ENCODE measurements at regions not wholly inside any gene's neighbourhood (a gene's known extent, or its start where the extent isn't known, plus 50 kb on each side); places are given as distances from the start of the nearest gene placed in this dataset.

DNA sequence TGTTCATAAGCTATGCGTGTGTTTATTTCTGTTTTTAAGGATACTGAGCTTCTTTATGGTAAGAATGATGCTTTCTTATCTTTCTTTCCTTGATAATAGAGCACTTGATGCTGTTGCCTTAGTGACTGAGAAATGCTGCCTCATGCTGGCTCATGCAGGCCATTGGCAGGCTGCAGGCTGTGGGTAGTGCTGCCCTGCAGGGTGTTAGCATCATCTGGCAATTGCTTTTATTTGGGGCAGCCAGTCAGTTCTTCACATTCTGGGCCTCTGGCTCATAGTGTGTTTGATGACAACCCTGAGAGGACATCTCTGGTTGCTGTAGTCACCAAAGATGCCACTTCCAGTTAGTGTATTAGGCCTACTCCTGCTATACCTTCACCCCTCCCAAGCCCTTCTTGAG is 66.2 kb upstream of the ONECUT1 start:
- WGBS (ENCODE audit: low lambda C conversion rate, missing lambda C conversion rate): 92% methylated on average over 1 of the region's 1 CpG
- Histone ChIP-seq H3K4me2 (no peak overlapping the region), H3K79me2 (no peaks in the 10 kb centered on the region), H3K4me3 (no peak overlapping the region), H3K9me2 (replicated peaks; ENCODE audit: insufficient read depth) (no peaks in the 10 kb centered on the region), H3K9me3 (ENCODE audit: low read depth) (no peaks in the 10 kb centered on the region), H4K20me1 (ENCODE audit: insufficient read depth, poor library complexity, severe bottlenecking) (no peaks in the 10 kb centered on the region), H3K4me1 (ENCODE audit: insufficient read depth) (no peaks in the 10 kb centered on the region), H2AFZ (no peak overlapping the region), H3K27me3 (peaks cover 19% of the 10 kb centered on the region), H3K27ac (no peak overlapping the region), H3K36me3 (replicated peaks; ENCODE audit: insufficient read depth, low read depth) (no peaks in the 10 kb centered on the region)
- DNase-seq (ENCODE audit: low spot score): no peak
- TF ChIP-seq EZH2phosphoT487 (IDR thresholded peaks at IDR 0.05; ENCODE audit: low read depth, severe bottlenecking, unreplicated experiment) (no peak), EZH2 (IDR thresholded peaks at IDR 0.05; ENCODE audit: borderline replicate concordance) (no peak)
- TF ChIP-seq, protein P1, sequence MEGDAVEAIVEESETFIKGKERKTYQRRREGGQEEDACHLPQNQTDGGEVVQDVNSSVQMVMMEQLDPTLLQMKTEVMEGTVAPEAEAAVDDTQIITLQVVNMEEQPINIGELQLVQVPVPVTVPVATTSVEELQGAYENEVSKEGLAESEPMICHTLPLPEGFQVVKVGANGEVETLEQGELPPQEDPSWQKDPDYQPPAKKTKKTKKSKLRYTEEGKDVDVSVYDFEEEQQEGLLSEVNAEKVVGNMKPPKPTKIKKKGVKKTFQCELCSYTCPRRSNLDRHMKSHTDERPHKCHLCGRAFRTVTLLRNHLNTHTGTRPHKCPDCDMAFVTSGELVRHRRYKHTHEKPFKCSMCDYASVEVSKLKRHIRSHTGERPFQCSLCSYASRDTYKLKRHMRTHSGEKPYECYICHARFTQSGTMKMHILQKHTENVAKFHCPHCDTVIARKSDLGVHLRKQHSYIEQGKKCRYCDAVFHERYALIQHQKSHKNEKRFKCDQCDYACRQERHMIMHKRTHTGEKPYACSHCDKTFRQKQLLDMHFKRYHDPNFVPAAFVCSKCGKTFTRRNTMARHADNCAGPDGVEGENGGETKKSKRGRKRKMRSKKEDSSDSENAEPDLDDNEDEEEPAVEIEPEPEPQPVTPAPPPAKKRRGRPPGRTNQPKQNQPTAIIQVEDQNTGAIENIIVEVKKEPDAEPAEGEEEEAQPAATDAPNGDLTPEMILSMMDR (IDR thresholded peaks at IDR 0.05; ENCODE audit: poor library complexity): no peak

DNA sequence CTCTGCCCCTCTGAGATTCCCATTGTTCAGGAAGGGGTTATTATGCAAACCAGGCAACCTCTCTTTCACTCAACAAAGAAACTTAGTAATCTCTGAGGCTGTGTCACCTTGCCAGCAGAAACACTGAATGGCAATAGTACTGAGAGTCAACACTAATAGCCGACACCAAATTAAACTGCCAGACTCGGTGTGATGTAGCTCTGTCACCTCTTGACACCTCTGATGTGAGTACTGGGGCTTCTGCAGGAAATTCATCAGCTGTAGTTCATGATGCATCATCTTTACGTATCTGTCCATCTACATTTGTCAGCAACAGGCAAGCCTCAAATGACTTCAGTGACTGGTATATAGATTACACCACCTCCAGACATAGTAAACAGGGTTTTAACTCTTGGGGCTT is 65.0 kb upstream of the ONECUT1 start:
- H3K27ac ChIP-seq: no peak overlapping the region
- WGBS (ENCODE audit: low lambda C conversion rate, missing lambda C conversion rate): 48% methylated on average over 3 of the region's 3 CpGs
- no peaks in the 10 kb centered on the region for H3K79me2 ChIP-seq
- H4K20me1 ChIP-seq (ENCODE audit: insufficient read depth, poor library complexity, severe bottlenecking): no peaks in the 10 kb centered on the region
- H3K9me3 ChIP-seq (ENCODE audit: low read depth): no peaks in the 10 kb centered on the region
- no peaks in the 10 kb centered on the region for H3K36me3 ChIP-seq (replicated peaks; ENCODE audit: insufficient read depth, low read depth)
- no peak for DNase-seq (ENCODE audit: low spot score)
- no peak overlapping the region for H3K4me2 ChIP-seq
- no peak overlapping the region for H3K4me3 ChIP-seq
- TF ChIP-seq EZH2 (IDR thresholded peaks at IDR 0.05; ENCODE audit: borderline replicate concordance): no peak
- TF ChIP-seq, protein P1 (IDR thresholded peaks at IDR 0.05; ENCODE audit: poor library complexity): no peak
- TF ChIP-seq EZH2phosphoT487 (IDR thresholded peaks at IDR 0.05; ENCODE audit: low read depth, severe bottlenecking, unreplicated experiment): no peak
- H3K9me2 ChIP-seq (replicated peaks; ENCODE audit: insufficient read depth): no peaks in the 10 kb centered on the region
- H3K27me3 ChIP-seq: peaks cover 19% of the 10 kb centered on the region
- H2AFZ ChIP-seq: no peak overlapping the region
- no peaks in the 10 kb centered on the region for H3K4me1 ChIP-seq (ENCODE audit: insufficient read depth)

DNA sequence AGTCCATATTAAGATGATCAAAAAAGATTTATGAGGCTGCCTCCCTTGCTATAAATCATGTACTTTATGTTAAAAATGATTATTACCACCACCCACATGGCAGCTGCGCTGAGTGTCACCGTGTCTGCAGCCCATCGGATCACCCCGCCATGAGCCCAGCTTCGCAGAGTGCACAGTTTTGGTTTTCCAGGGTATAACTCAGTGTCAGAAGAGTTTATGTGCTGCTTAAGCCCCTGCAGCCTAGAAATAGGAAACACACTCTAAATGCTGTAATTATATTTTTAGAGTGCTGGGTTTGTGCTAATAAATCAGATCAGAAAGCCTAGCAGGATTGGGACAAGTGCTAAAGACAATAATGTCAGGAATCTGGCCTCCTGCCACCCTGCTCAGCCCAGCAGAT is 54.7 kb upstream of the ONECUT1 start:
- H3K79me2 ChIP-seq: no peaks in the 10 kb centered on the region

More for the DNA sequence above, 54.7 kb upstream of the ONECUT1 start:
- Histone ChIP-seq H3K4me3 (no peak overlapping the region), H3K9me3 (ENCODE audit: low read depth) (no peaks in the 10 kb centered on the region), H4K20me1 (ENCODE audit: insufficient read depth, poor library complexity, severe bottlenecking) (no peaks in the 10 kb centered on the region), H3K36me3 (replicated peaks; ENCODE audit: insufficient read depth, low read depth) (no peaks in the 10 kb centered on the region), H3K4me1 (ENCODE audit: insufficient read depth) (no peaks in the 10 kb centered on the region), H3K9me2 (replicated peaks; ENCODE audit: insufficient read depth) (no peaks in the 10 kb centered on the region), H3K27me3 (no peaks in the 10 kb centered on the region), H3K27ac (no peak overlapping the region), H2AFZ (no peak overlapping the region), H3K4me2 (no peak overlapping the region)
- DNase-seq (ENCODE audit: low spot score): no peak
- TF ChIP-seq, protein P1 (IDR thresholded peaks at IDR 0.05; ENCODE audit: poor library complexity): no peak
- TF ChIP-seq EZH2phosphoT487 (IDR thresholded peaks at IDR 0.05; ENCODE audit: low read depth, severe bottlenecking, unreplicated experiment) (no peak), EZH2 (IDR thresholded peaks at IDR 0.05; ENCODE audit: borderline replicate concordance) (no peak)
- 87% methylated on average over 5 of the region's 5 CpGs for WGBS (ENCODE audit: low lambda C conversion rate, missing lambda C conversion rate)
